Ecto neural progenitor cell (in vitro differentiated cells): ENCODE measurements at regions not wholly inside any gene's neighbourhood (a gene's known extent, or its start where the extent isn't known, plus 50 kb on each side); places are given as distances from the start of the nearest gene placed in this dataset.

Source experiments
- DNase-seq: peaks from one replicate; pipeline ENCODE4 v3.0.0-alpha.2; 2018; ENCODE audit warnings: low spot score

DNA sequence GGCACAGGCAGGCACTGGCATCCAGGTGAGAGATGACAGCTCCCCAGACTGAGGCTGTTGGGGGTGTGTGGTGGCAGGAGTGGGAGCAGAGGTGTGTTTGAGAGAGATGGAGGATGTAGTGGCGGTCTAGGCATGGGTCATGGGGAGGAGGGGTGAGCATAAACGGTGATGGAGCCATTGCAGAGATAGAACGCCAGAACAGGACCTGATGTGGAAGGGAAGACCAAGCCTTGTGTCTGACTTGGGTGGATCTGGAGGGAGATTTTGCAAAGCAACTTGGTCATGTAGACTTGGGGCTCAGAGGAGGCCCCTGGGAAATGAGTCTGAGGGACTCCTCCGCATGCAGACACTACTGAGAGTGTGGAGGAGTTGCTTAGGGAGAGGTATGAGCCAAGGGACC lies 50.0 kb upstream of the CLDN5 start:
- no peak for DNase-seq

- peak; percentile 63 for DNase-seq
Measured at GRCh38 chr22:19576460-19577421, 52.5 kb upstream of the CLDN5 start.

- DNase-seq, result no peak
Measured at GRCh38 chr22:19577422-19577966, 53.3 kb upstream of the CLDN5 start.

GRCh38 chr22:19578180-19579004 lies 54.2 kb upstream of the CLDN5 start:
- no peak for DNase-seq

DNA sequence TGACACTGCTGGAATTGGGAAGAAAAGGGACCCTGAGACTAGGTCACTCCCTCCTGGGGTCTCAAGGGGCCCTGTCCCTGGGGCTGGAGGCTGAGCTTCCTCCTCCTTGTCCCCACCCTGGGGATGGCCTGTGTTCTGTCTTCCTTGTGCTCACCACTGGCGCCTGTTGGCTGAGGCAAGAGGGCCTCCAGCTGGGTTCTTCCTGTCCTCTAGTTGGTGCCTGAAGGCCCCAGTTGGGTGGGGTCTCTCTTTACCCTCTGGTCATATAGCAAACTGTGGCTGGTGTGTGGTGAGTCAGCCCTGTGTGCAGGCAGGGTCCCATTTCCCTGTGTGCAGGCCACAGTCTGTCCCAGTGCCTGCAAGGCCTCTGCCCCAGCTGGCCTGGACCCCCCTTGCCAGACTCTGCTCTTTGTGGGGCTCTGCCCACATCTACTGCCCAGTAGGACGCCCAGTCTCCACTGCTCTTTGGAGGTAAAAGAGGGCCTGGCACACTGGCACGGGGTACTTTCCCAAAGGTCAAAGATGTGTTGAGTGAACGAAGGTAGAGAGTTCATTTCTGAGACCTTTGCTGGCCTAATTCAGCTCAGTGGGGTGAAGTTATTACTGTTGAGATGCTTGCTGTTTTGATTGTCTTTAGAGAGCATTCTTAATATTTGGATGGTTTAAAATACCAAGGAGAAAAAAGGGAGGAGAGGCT lies 55.1 kb upstream of the CLDN5 start:
- no peak for DNase-seq

- no peak for DNase-seq
Measured at GRCh38 chr22:19579880-19580279, 55.7 kb upstream of the CLDN5 start.

GRCh38 chr22:19580291-19580890 lies 56.2 kb upstream of the CLDN5 start:
- no peak for DNase-seq

- DNase-seq, result no peak
Measured at GRCh38 chr22:19582033-19582693, 58.0 kb upstream of the CLDN5 start.

DNA sequence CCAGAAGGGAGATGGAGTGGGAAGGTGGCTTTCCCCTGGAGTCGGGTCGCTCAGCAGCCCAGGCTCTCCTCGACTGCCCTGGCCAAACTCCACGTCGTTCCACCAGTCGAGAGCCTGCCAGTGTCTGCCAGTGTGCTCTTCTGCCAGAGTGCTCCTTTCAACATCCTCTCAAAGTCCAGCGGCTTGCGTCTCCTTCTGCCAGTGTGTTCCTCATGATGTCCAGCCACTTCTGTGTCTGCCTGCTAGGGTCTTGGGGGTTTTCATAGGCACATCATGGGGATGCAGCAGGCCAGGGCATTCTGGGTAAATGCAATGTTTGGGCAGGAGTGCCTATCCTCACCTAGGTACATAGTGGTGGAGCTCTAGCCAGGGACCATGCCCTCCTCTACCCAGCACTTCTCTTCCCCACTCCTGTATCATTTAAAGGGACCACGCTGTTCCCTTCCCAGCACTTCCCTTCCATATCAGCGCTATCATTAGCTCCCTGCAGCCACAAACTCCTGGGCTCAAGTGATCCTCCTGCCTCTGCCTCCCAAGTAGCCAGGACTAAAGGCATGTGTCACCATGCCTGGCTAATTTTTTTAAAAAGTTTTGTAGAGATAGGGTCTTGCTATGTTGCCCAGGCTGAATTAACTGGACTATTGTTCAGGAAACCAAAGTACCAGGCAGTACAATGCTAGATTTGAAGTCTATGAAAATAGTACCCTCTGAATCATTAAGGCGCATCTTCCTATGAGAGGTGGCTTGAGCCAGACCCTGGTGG lies 62.9 kb upstream of the CLDN5 start:
- DNase-seq, result no peak

DNA sequence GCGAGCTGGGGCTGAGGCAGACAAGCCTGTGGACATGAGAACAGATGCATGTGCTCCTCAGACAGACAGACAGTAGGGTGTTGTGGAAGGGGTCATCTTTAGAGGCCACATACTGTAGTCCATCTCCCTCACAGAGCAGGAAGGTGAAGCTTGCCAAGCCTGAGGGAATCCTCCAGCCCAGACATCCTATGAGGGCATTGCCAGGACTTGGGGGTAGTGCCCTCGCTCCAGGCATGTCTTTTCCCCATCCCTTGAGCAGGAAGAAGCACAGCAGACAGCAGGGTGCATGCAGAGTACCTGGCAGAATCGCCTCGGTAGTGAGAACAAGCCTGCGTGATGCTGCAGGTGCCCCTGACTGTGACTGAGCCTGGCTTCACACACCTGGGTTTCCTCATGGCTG lies 66.5 kb upstream of the CLDN5 start:
- DNase-seq, result no peak

DNA sequence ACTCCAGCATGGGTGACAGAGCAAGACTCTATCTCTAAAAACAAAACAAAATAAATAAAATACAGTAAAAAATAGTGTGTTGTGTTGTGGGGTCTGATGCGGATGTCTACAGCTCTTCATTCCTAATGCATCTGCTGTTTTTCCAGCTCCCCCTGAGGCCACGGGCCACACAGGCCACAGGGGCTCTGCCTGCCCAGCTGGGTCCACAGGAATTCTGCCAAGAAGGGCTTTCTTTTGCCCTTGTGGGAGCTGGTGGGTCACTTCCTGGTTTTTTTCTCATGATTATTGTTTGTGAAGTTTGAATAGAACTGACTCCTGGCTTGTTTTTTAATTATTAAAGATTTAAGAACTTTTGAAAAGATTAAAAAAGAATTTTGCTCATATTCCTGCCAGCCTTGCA lies 67.4 kb upstream of the CLDN5 start:
- no peak for DNase-seq

- DNase-seq, result no peak
Measured at GRCh38 chr22:19592464-19592863, 68.3 kb upstream of the CLDN5 start.

GRCh38 chr22:19593991-19594569 lies 69.9 kb upstream of the CLDN5 start:
- no peak for DNase-seq

DNA sequence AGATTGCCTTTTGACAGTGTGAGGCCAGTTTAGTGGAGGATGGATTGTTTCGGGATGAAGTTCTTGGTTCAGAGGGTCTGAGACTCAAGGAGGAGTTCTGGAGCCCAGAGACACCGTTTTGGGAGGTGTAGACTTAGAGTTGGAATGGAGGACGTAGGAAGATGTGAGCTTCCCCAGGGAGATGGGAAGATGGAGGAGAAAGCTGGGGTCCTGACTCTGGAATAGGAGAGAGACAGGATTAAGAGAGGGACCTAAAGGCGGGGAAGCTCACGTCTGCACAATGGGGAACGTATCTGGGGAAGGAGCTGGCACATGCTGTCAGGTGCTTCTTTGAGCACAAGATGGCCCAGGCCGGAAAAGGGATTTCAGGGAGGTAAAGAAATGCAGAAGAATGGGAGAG lies 71.3 kb upstream of the CLDN5 start:
- no peak for DNase-seq

DNA sequence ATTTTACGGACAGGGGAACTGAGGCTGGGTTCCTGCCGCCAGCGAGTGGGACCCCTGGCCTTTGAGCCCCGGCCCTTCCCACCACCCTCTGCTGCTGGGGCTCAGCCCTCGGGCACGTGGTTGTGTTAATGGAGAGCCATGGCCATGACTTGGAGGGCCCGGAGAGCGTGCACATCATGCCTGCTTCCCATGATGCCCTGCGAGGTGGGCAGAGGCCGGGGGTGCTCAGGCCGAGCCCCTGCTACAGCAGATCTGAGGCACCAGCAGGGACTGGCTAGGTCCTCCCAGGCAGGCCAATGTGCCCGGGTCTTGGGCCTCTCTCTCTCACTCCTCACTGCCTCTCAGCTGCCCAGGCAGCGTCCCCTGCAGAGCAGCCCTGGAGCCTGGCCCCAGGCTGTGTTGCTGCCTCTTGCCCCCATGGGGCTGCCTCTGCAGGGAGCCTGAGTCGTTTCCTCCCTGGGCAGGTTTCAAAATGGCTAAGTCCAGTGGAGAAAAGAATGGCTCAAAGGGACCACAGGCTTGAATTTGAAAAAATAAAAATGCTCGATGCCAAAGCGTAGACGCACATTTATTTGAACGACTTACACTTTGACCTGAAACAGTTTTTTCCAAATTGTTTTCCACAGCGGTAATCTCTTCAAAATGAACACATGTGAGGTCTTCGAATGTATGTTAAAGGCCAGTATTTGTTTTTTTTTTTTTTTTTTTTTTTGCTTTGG lies 72.6 kb upstream of the CLDN5 start:
- no peak for DNase-seq

GRCh38 chr22:19597399-19597735 lies 73.2 kb upstream of the CLDN5 start:
- no peak for DNase-seq

DNA sequence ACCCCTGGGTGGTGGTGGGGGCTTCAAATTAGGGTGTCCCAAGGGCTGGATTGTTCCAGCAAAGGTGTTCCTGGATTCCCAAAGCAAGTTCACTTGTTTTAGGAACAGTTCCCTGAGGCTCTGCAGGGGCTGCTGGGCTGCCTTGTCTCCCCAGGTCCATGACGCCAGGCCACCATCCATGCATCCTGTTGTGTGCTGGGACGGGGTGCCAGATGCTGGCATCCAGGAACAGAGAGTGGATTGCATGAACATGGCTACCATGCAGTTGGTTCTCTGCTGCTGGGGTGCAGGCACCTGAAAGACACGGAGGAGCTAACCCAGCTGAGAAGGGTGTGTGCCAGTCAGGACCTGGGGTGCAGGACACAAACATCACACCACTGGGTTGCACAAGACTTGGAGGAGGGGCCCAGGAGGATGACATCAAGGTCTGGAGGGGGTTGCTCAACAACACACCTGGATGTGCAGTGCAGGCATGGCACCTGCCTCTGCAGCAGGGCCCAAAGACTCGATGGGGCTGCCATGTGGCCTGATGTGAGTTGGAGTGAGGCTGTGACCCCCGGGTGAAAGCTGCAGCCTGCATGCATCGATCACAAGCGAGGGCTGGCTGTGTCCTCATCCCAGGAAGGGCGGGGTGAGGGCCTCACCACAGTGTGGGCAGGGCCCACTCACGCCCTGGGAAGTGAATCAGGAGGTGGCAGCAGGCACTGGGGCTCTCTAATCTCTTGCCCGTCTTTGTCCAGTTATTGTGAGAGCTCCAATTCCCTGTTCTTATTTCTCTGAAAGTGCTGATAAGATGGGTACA lies 74.0 kb upstream of the CLDN5 start:
- DNase-seq, result no peak

DNA sequence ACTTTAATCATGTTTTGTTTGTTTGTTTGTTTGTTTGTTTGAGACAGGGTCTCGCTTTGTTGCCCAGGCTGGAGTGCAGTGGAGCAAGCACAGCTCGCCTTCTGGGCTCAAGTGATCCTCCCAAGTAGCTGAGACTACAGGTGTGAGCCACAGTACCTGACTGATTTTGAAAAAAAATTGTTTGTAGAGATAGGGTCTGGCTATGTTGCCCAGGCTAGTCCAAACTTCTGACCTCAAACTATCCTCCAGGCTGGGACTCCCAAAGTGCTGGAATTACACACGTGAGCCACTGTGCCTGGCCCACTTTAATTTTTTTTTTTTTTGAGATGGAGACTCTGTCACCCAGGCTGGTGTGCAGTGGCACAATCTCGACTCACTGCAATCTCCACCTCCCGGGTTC lies 74.8 kb upstream of the CLDN5 start:
- DNase-seq, result no peak
